Activated T-helper 17 cell treated with anti-CD3 and anti-CD28 coated beads, Interleukin-2, amount 50 U/mL, for 72 hours (primary cell): ENCODE measurements at regions not wholly inside any gene's neighbourhood (a gene's known extent, or its start where the extent isn't known, plus 50 kb on each side); places are given as distances from the start of the nearest gene placed in this dataset.
A peak's percentile ranks its signal among the peaks of the same experiment; 100 is the strongest.

Source experiments
- ATAC-seq: fragments of 150-1000 bp; cut with Tn5 transposase; replicated peaks from 2 replicates; pipeline ENCODE4 v1.10.0; 2021; ENCODE audit warnings: mild to moderate bottlenecking, moderate library complexity
- H3K27ac Mint-ChIP-seq: one replicate; pipeline ENCODE4 v1.8.0; 2022; ENCODE audit warnings: mixed read lengths
- H3K27me3 Mint-ChIP-seq: one replicate; pipeline ENCODE4 v1.8.0; 2022; ENCODE audit warnings: mixed read lengths
- H3K36me3 Mint-ChIP-seq: one replicate; pipeline ENCODE4 v1.8.0; 2022; ENCODE audit warnings: low read depth, mild to moderate bottlenecking, mixed read lengths
- H3K4me1 Mint-ChIP-seq: one replicate; pipeline ENCODE4 v1.8.0; 2022; ENCODE audit warnings: mixed read lengths
- H3K4me3 Mint-ChIP-seq: one replicate; pipeline ENCODE4 v1.8.0; 2022; ENCODE audit warnings: mild to moderate bottlenecking, mixed read lengths
- H3K9me3 Mint-ChIP-seq: one replicate; pipeline ENCODE4 v1.8.0; 2022; ENCODE audit warnings: mixed read lengths

DNA sequence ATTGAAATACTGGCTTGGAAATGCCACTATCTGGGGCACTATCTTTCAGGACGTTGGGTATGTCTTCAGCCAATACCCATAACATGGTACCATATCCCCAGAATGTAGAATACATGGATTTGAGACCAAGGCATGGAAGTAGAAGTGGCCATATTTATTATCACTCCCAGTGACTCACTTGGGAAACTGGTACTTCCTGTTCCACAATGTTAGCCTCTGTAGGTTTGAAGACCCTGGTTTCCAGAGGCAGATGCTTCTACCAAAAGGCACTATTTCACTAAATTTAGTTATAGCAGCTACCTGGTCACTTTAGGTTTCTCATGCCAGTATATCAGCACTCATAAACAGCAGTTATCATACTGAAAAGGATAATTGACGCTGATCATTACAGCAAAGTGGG lies 184.2 kb downstream of the CCDC71L start:
- Mint-ChIP-seq H3K27me3 (peaks cover 3% of the 10 kb centered on the region), H3K4me3 (no peak overlapping the region), H3K36me3 (no peaks in the 10 kb centered on the region), H3K4me1 (no peaks in the 10 kb centered on the region), H3K9me3 (no peaks in the 10 kb centered on the region), H3K27ac (no peak overlapping the region)
- ATAC-seq: no peak

DNA sequence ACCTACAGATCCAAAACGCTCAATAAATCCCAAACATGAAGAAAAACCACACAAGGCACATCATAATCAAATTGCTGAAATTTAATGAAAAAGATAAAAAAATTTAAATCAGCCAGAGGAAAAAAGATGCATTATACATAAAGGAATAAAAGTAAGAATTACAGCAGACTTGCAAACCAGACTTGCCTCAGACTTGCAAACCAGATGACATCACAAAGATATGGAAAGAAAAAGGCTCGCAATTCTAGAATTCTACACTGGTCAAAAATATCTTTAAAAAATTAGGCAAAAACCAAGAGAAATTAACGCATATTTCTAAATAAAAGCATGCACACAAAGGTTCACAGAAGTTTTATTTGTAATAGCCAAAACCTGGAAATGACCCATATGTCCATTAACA lies 188.0 kb upstream of the NAMPT start:
- no peaks in the 10 kb centered on the region for H3K9me3 Mint-ChIP-seq
- no peaks in the 10 kb centered on the region for H3K36me3 Mint-ChIP-seq
- peaks cover 9% of the 10 kb centered on the region for H3K4me1 Mint-ChIP-seq
- no peak for ATAC-seq
- no peak overlapping the region for H3K4me3 Mint-ChIP-seq
- H3K27ac Mint-ChIP-seq: no peak overlapping the region
- peaks cover 5% of the 10 kb centered on the region for H3K27me3 Mint-ChIP-seq

GRCh38 chr7:106471686-106472440 lies 187.1 kb upstream of the NAMPT start:
- ATAC-seq: no peak
- Mint-ChIP-seq H3K27ac (no peak overlapping the region), H3K36me3 (no peaks in the 10 kb centered on the region), H3K27me3 (peaks cover 5% of the 10 kb centered on the region), H3K4me1 (peaks cover 9% of the 10 kb centered on the region), H3K4me3 (no peak overlapping the region), H3K9me3 (no peaks in the 10 kb centered on the region)

- peaks cover 5% of the 10 kb centered on the region for H3K27me3 Mint-ChIP-seq
- no peak for ATAC-seq
- no peaks in the 10 kb centered on the region for H3K36me3 Mint-ChIP-seq
- H3K4me3 Mint-ChIP-seq: peak overlapping the region; percentile 2
- peaks cover 9% of the 10 kb centered on the region for H3K4me1 Mint-ChIP-seq
- H3K27ac Mint-ChIP-seq: no peak overlapping the region
- H3K9me3 Mint-ChIP-seq: no peaks in the 10 kb centered on the region
Measured at GRCh38 chr7:106471021-106471420, 186.2 kb upstream of the NAMPT start.

GRCh38 chr7:106466867-106467266 lies 182.1 kb upstream of the NAMPT start:
- Mint-ChIP-seq H3K27me3 (peaks cover 5% of the 10 kb centered on the region), H3K27ac (no peak overlapping the region), H3K9me3 (no peaks in the 10 kb centered on the region), H3K36me3 (no peaks in the 10 kb centered on the region), H3K4me1 (peaks cover 12% of the 10 kb centered on the region), H3K4me3 (no peak overlapping the region)
- no peak for ATAC-seq

GRCh38 chr7:106465704-106466468 lies 181.1 kb upstream of the NAMPT start:
- Mint-ChIP-seq H3K36me3 (no peaks in the 10 kb centered on the region), H3K27ac (no peak overlapping the region), H3K27me3 (peaks cover 5% of the 10 kb centered on the region), H3K9me3 (no peaks in the 10 kb centered on the region), H3K4me3 (no peak overlapping the region), H3K4me1 (peaks cover 12% of the 10 kb centered on the region)
- no peak for ATAC-seq

- H3K36me3 Mint-ChIP-seq: no peaks in the 10 kb centered on the region
- peak; percentile 21 for ATAC-seq
- peaks cover 16% of the 10 kb centered on the region for H3K4me1 Mint-ChIP-seq
- H3K4me3 Mint-ChIP-seq: no peak overlapping the region
- H3K9me3 Mint-ChIP-seq: no peaks in the 10 kb centered on the region
- H3K27me3 Mint-ChIP-seq: peaks cover 5% of the 10 kb centered on the region
- H3K27ac Mint-ChIP-seq: no peak overlapping the region
Measured at GRCh38 chr7:106464651-106465050, 179.9 kb upstream of the NAMPT start.

- peaks cover 12% of the 10 kb centered on the region for H3K4me1 Mint-ChIP-seq
- ATAC-seq: no peak
- no peak overlapping the region for H3K4me3 Mint-ChIP-seq
- peaks cover 2% of the 10 kb centered on the region for H3K27me3 Mint-ChIP-seq
- H3K36me3 Mint-ChIP-seq: no peaks in the 10 kb centered on the region
- H3K9me3 Mint-ChIP-seq: no peaks in the 10 kb centered on the region
- no peak overlapping the region for H3K27ac Mint-ChIP-seq
Measured at GRCh38 chr7:106463851-106464611, 179.2 kb upstream of the NAMPT start.

DNA sequence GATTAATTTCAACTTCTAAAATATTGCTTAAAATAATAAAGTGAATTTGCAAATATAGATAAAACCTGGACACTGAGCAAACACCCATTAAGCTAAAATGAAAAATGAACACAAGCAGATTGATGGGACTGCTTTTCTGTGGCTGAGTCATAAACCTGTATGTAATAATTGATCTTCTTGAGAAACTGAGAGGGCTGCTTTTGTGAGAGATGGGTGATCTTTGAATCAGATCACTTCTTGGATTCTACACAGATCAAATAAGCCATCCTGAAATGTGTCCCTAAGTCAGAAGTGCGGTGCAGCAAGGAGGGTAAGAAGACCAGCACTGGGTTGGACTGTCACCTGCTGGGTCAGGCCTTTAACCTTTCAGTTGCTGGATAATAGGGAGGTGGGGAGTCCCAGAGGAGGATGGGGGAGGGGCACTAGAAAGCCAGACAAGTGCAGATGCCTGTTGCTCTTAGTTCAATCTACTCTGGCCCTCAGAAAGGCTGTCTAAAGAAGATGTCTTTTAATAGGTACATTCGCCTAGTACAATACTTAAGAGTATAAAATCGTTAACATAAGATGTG lies 178.2 kb upstream of the NAMPT start:
- H3K4me3 Mint-ChIP-seq: peak overlapping the region; percentile 27
- H3K27ac Mint-ChIP-seq: no peak overlapping the region
- peaks cover 11% of the 10 kb centered on the region for H3K4me1 Mint-ChIP-seq
- no peaks in the 10 kb centered on the region for H3K9me3 Mint-ChIP-seq
- ATAC-seq: peak; percentile 23
- no peaks in the 10 kb centered on the region for H3K27me3 Mint-ChIP-seq
- no peaks in the 10 kb centered on the region for H3K36me3 Mint-ChIP-seq

- H3K27me3 Mint-ChIP-seq: no peaks in the 10 kb centered on the region
- ATAC-seq: peak; percentile 34
- H3K9me3 Mint-ChIP-seq: no peaks in the 10 kb centered on the region
- no peaks in the 10 kb centered on the region for H3K36me3 Mint-ChIP-seq
- H3K4me3 Mint-ChIP-seq: peak overlapping the region; percentile 27
- H3K27ac Mint-ChIP-seq: no peak overlapping the region
- peaks cover 11% of the 10 kb centered on the region for H3K4me1 Mint-ChIP-seq
Measured at GRCh38 chr7:106462365-106462859, 177.6 kb upstream of the NAMPT start.

- no peak for ATAC-seq
- Mint-ChIP-seq H3K27me3 (no peaks in the 10 kb centered on the region), H3K4me1 (peaks cover 11% of the 10 kb centered on the region), H3K9me3 (no peaks in the 10 kb centered on the region), H3K36me3 (no peaks in the 10 kb centered on the region), H3K27ac (peak overlapping the region; percentile 43), H3K4me3 (no peak overlapping the region)
Measured at GRCh38 chr7:106460792-106461254, 176.0 kb upstream of the NAMPT start.

DNA sequence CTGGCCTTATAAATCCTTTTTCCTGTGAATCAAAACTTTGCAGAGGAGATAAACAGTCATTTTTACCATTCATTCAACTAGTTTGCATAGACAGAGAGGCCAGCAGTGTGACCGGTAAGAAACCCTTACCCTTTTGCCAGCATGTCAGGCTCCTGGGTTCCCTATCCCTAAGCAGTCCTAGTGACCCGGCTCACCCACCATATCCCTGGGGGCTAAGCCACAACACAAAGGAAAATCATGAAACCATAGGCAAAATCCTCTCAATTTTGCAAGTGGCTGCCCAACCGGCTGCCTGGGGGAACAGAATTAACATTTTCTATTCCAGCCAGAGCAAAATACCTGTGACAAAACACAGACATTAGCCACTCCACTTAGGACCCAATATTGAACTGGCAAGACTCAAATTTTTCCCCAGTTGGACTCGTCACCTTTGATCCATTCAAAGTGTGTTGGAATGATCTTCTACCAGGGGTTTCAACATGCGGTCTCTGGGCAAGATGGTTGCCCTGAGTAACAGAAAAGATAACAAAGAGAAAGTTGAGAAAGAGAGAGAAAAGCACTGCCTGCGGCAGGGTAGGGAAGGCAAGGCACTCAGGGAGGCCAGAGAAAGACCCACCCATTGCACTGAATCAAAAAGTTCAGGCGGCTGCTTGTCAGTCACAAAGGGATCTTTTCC lies 174.8 kb upstream of the NAMPT start:
- Mint-ChIP-seq H3K4me1 (peaks cover 11% of the 10 kb centered on the region), H3K4me3 (no peak overlapping the region), H3K36me3 (no peaks in the 10 kb centered on the region), H3K27me3 (no peaks in the 10 kb centered on the region), H3K9me3 (no peaks in the 10 kb centered on the region), H3K27ac (peak overlapping the region; percentile 31)
- ATAC-seq: no peak

- ATAC-seq: no peak
- Mint-ChIP-seq H3K36me3 (no peaks in the 10 kb centered on the region), H3K27ac (no peak overlapping the region), H3K27me3 (no peaks in the 10 kb centered on the region), H3K9me3 (no peaks in the 10 kb centered on the region), H3K4me1 (peaks cover 11% of the 10 kb centered on the region), H3K4me3 (no peak overlapping the region)
Measured at GRCh38 chr7:106457678-106458077, 172.9 kb upstream of the NAMPT start.

DNA sequence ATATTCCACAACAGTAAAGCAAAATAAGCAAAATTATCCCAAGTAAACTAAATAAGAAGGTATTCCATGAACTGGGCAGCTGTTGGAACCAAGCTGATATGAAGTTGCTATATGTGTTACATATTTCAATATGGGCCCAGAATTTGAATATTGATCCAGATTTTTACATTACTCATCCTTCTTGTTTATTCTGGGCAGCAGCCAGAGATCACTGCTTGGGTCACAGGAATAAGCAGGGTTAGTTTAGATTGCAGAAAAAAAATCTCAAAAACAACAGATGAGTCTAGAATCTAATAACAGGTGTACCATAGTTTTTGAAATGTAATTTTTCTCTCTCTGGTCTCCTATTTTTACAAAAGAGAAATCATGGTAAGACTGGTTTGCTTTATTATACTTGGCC lies 171.5 kb upstream of the NAMPT start:
- H3K9me3 Mint-ChIP-seq: no peaks in the 10 kb centered on the region
- no peaks in the 10 kb centered on the region for H3K27me3 Mint-ChIP-seq
- no peaks in the 10 kb centered on the region for H3K36me3 Mint-ChIP-seq
- no peak overlapping the region for H3K27ac Mint-ChIP-seq
- H3K4me3 Mint-ChIP-seq: no peak overlapping the region
- no peak for ATAC-seq
- H3K4me1 Mint-ChIP-seq: peaks cover 4% of the 10 kb centered on the region
